IMR-90 (cell line): ENCODE measurements at regions not wholly inside any gene's neighbourhood (a gene's known extent, or its start where the extent isn't known, plus 50 kb on each side); places are given as distances from the start of the nearest gene placed in this dataset.

ENCODE experiments used
- ATAC-seq: fragments of 200-7000 bp; cut with Tn5 transposase; 2 replicates; pipeline ENCODE4 v1.9.1; 2020; ENCODE audit warnings: low read depth, mild to moderate bottlenecking, moderate library complexity
- BruUV-seq: library from RNA; stranded (reverse); fragments of 400-500 nt; replicated peaks from 2 replicates; lab custom pipeline; 2021; lab: Mats Ljungman, UMichigan
- CTCF ChIA-PET: fragments of 300-600 bp; formaldehyde crosslinking; extraction: SDS; loops from one replicate; lab custom pipeline; 2021; ENCODE audit warnings: antibody characterized with exemption; lab: Yijun Ruan, JAX
- POLR2A ChIA-PET: fragments of 300-600 bp; sonication (Branson Sonifier 250); formaldehyde crosslinking; loops from one replicate; lab custom pipeline; 2022; ENCODE audit warnings: antibody characterized with exemption; ENCODE audit not compliant: unreplicated experiment; lab: Charles Lee
- DNase-seq: peaks from one replicate; pipeline ENCODE4 v3.0.0; 2013
- H2AFZ ChIP-seq: replicated peaks from 2 replicates; pipeline ENCODE3; 2013; ENCODE audit warnings: low read length, mild to moderate bottlenecking; ENCODE audit not compliant: poor library complexity
- H2AK5ac ChIP-seq: 2 replicates; pipeline ENCODE4 v1.6.1; 2013; ENCODE audit warnings: low read depth, low read length, inconsistent platforms
- H2AK9ac ChIP-seq: replicated peaks from 2 replicates; pipeline ENCODE3; 2013; ENCODE audit warnings: mild to moderate bottlenecking, low read depth, low read length, moderate library complexity; ENCODE audit not compliant: poor library complexity
- H2BK120ac ChIP-seq: 2 replicates; pipeline ENCODE4 v1.6.1; 2013; ENCODE audit warnings: low read depth, low read length, inconsistent platforms
- H2BK15ac ChIP-seq: 3 replicates; pipeline ENCODE4 v1.6.1; 2013; ENCODE audit warnings: low read depth, low read length, inconsistent platforms
- H2BK20ac ChIP-seq: 2 replicates; pipeline ENCODE4 v1.6.1; 2013; ENCODE audit warnings: low read depth, mild to moderate bottlenecking, inconsistent platforms, low read length, moderate library complexity
- H2BK5ac ChIP-seq: 2 replicates; pipeline ENCODE4 v1.6.1; 2013; ENCODE audit warnings: mild to moderate bottlenecking, low read depth, low read length, inconsistent platforms; ENCODE audit not compliant: poor library complexity, severe bottlenecking
- H3K14ac ChIP-seq: replicated peaks from 2 replicates; pipeline ENCODE4 v1.6.1; 2013; ENCODE audit warnings: low read depth, low read length, inconsistent platforms
- H3K18ac ChIP-seq: 2 replicates; pipeline ENCODE4 v1.6.1; 2013; ENCODE audit warnings: low read depth, low read length, control low read depth
- H3K23ac ChIP-seq: 2 replicates; pipeline ENCODE4 v1.6.1; 2013; ENCODE audit warnings: low read depth, low read length, inconsistent platforms
- H3K27ac ChIP-seq: 2 replicates; pipeline ENCODE4 v1.5.1; 2013; ENCODE audit warnings: mild to moderate bottlenecking, control low read depth, low read length; ENCODE audit not compliant: insufficient read depth
- H3K27me3 ChIP-seq: 2 replicates; pipeline ENCODE4 v1.6.1; 2013; ENCODE audit warnings: low read length; ENCODE audit not compliant: control insufficient read depth, insufficient read depth
- H3K36me3 ChIP-seq: 2 replicates; pipeline ENCODE4 v1.6.1; 2013; ENCODE audit warnings: low read length, mixed read lengths; ENCODE audit not compliant: control insufficient read depth, insufficient read depth
- H3K4ac ChIP-seq: 2 replicates; pipeline ENCODE4 v1.6.1; 2013; ENCODE audit warnings: low read depth, low read length, inconsistent platforms
- H3K4me1 ChIP-seq: 2 replicates; pipeline ENCODE4 v1.6.1; 2013; ENCODE audit warnings: low read length, mixed read lengths; ENCODE audit not compliant: control insufficient read depth, insufficient read depth
- H3K4me2 ChIP-seq: 2 replicates; pipeline ENCODE4 v1.6.1; 2013; ENCODE audit warnings: low read depth, mild to moderate bottlenecking, control low read depth, low read length, moderate library complexity
- H3K4me3 ChIP-seq: 2 replicates; pipeline ENCODE4 v1.5.1; 2013; ENCODE audit warnings: low read depth, mild to moderate bottlenecking, control low read depth, low read length, moderate library complexity; ENCODE audit not compliant: insufficient read depth
- H3K56ac ChIP-seq: 2 replicates; pipeline ENCODE4 v1.6.1; 2013; ENCODE audit warnings: low read length, inconsistent platforms; ENCODE audit not compliant: insufficient read depth; ENCODE audit errors: extremely low read depth
- H3K79me1 ChIP-seq, 2 experiments: 2 replicates each; pipeline ENCODE4 v1.6.1; 2013; ENCODE audit warnings: low read length in 2 of 2, inconsistent platforms in 1 of 2, low read depth in 1 of 2
- H3K9ac ChIP-seq: 2 replicates; pipeline ENCODE4 v1.6.1; 2013; ENCODE audit warnings: low read depth, low read length, control low read depth
- H3K9me1 ChIP-seq: 2 replicates; pipeline ENCODE4 v1.6.1; 2013; ENCODE audit warnings: low read length, inconsistent platforms; ENCODE audit not compliant: insufficient read depth
- H3K9me3 ChIP-seq: 2 replicates; pipeline ENCODE4 v1.6.1; 2013; ENCODE audit warnings: low read length; ENCODE audit not compliant: control insufficient read depth, insufficient read depth
- H4K20me1 ChIP-seq: 2 replicates; pipeline ENCODE4 v1.6.1; 2013; ENCODE audit warnings: low read length, inconsistent platforms; ENCODE audit not compliant: insufficient read depth
- H4K5ac ChIP-seq: 2 replicates; pipeline ENCODE4 v1.6.1; 2013; ENCODE audit warnings: mild to moderate bottlenecking, low read depth, low read length, control low read depth
- H4K8ac ChIP-seq, 2 experiments: 2 replicates each; pipeline ENCODE4 v1.6.1; 2013; ENCODE audit warnings: low read depth in 2 of 2, low read length in 2 of 2, control low read depth in 1 of 2, inconsistent platforms in 1 of 2
- H4K91ac ChIP-seq: 2 replicates; pipeline ENCODE4 v1.6.1; 2013; ENCODE audit warnings: low read depth, low read length, inconsistent platforms; ENCODE audit not compliant: insufficient read depth
- CHD1 ChIP-seq: IDR thresholded peaks from 2 replicates; pipeline ENCODE4 v1.6.1; 2012; ENCODE audit warnings: low read depth, low read length, improper control_type of control experiment
- CTCF ChIP-seq: conservative IDR thresholded peaks from 2 replicates; pipeline ENCODE4 v1.5.1; 2012; ENCODE audit warnings: mild to moderate bottlenecking, low read depth, low read length, improper control_type of control experiment
- MAZ ChIP-seq: IDR thresholded peaks from 2 replicates; pipeline ENCODE4 v1.6.1; 2012; ENCODE audit warnings: low read depth, mild to moderate bottlenecking, low read length, improper control_type of control experiment, moderate library complexity, borderline replicate concordance
- RAD21 ChIP-seq: IDR thresholded peaks from 2 replicates; pipeline ENCODE4 v1.6.1; 2012; ENCODE audit warnings: low read length, improper control_type of control experiment
- SMC3 ChIP-seq: fragments of 150-350 bp; IDR thresholded peaks from 2 replicates; pipeline ENCODE4 v1.6.1; 2016; ENCODE audit warnings: low read depth, mild to moderate bottlenecking, antibody characterized with exemption, low read length, moderate library complexity
- WGBS, 2 experiments: methylation state at CpG; one replicate each; pipeline versions ENCODE4 v1.1.5 to v1.1.7; 2013; ENCODE audit warnings: missing lambda C conversion rate in 2 of 2; ENCODE audit not compliant: insufficient read length in 1 of 2; ENCODE audit errors: extremely low coverage in 2 of 2; 5-methylcytosine and 5-hydroxymethylcytosine counted together
- dilution Hi-C: fragments of 300-500 bp; cut with HindIII; formaldehyde crosslinking; loops from one replicate; pipeline ENCODE4 v1.14.3; 2018; ENCODE audit warnings: low sequenced_read_pairs; ENCODE audit not compliant: unreplicated experiment
- in situ Hi-C: fragments of 300-500 bp; cut with MboI; formaldehyde crosslinking; loops from 3 replicates; pipeline ENCODE4 v1.14.3; 2019; ENCODE audit warnings: low sequenced_read_pairs, inconsistent platforms, mixed read lengths
- intact Hi-C: fragments of 100-400 bp; cut with micrococcal nuclease; formaldehyde crosslinking; loops from 2 replicates; pipeline ENCODE4 v1.10.0; 2022

- Histone ChIP-seq H3K9me3 (peaks cover 32% of the 10 kb centered on the region), H3K79me1 (no peaks in the 10 kb centered on the region), H2BK5ac (no peak overlapping the region), H3K9me1 (no peaks in the 10 kb centered on the region), H3K27ac (no peak overlapping the region), H3K14ac (no peak overlapping the region), H3K18ac (no peak overlapping the region), H3K4me3 (no peak overlapping the region), H2BK20ac (no peak overlapping the region), H2AFZ (no peak overlapping the region), H4K91ac (no peak overlapping the region), H2AK9ac (no peak overlapping the region), H2BK15ac (no peak overlapping the region), H4K20me1 (no peaks in the 10 kb centered on the region), H3K23ac (no peak overlapping the region), H3K9ac (no peak overlapping the region), H2BK120ac (no peak overlapping the region), H3K36me3 (no peaks in the 10 kb centered on the region), H4K5ac (no peak overlapping the region), H3K4me1 (no peaks in the 10 kb centered on the region), H3K27me3 (no peaks in the 10 kb centered on the region), H2AK5ac (no peak overlapping the region), H3K4ac (no peak overlapping the region), H3K4me2 (no peak overlapping the region), H4K8ac (no peak overlapping the region), H3K56ac (no peak overlapping the region)
- 92% methylated on average over 8 of the region's 20 CpGs; no CpG with 5 or more reads in 1 of the 2 experiments for WGBS, 2 experiments
- DNase-seq (no peak), ATAC-seq (no peak)
- in situ Hi-C loops = no loop called here
- BruUV-seq = no TSS peak
- TF ChIP-seq CHD1 = no peak
- no peak for TF ChIP-seq MAZ
- no peak for TF ChIP-seq RAD21
- TF ChIP-seq CTCF = no peak
- TF ChIP-seq SMC3 = no peak
- POLR2A ChIA-PET = no interaction called here
- intact Hi-C loops = no loop called here
- CTCF ChIA-PET = no interaction called here
- dilution Hi-C loops = no loop called here
These were observed 80.9 kb downstream of the DLL1 start for GRCh38 chr6:170210026-170210390.
